ENCODE measurements at regions not wholly inside any gene's neighbourhood (a gene's known extent, or its start where the extent isn't known, plus 50 kb on each side); places are given as distances from the start of the nearest gene placed in this dataset.
"Not testable (repeated sequence)": the region's sequence is repeated elsewhere in the genome, so short reads cannot be mapped to it uniquely, and the experiment has no call there.

- peak; percentile 39 for DNase-seq
These were observed 155.4 kb upstream of the FAM241A start for GRCh38 chr4:111989817-111990216.

- peak; percentile 93 for DNase-seq
These were observed 154.1 kb upstream of the FAM241A start for GRCh38 chr4:111991163-111991562.

- peak; percentile 74 for DNase-seq
These were observed 153.5 kb upstream of the FAM241A start for GRCh38 chr4:111991797-111992196.

- DNase-seq, result peak; percentile 21
These were observed 152.7 kb upstream of the FAM241A start for GRCh38 chr4:111992351-111993168.

- DNase-seq, result no peak
These were observed 150.9 kb upstream of the FAM241A start for GRCh38 chr4:111994392-111994791.

- no peak for DNase-seq
These were observed 147.5 kb upstream of the FAM241A start for GRCh38 chr4:111997785-111998184.

- DNase-seq, result no peak
These were observed 145.5 kb upstream of the FAM241A start for GRCh38 chr4:111999801-112000200.

- DNase-seq, result peak; percentile 60
These were observed 144.2 kb upstream of the FAM241A start for GRCh38 chr4:112001041-112001440.

GRCh38 chr4:112002248-112002661 lies 143.0 kb upstream of the FAM241A start:
- DNase-seq, result no peak

- no peak for DNase-seq
These were observed 141.9 kb upstream of the FAM241A start for GRCh38 chr4:112003231-112003907.

GRCh38 chr4:112005027-112005426 lies 140.2 kb upstream of the FAM241A start:
- no peak for DNase-seq

GRCh38 chr4:112007391-112007790 lies 137.9 kb upstream of the FAM241A start:
- no peak for DNase-seq

GRCh38 chr4:112015960-112016359 lies 129.3 kb upstream of the FAM241A start:
- no peak for DNase-seq

- no peak for DNase-seq
These were observed 121.8 kb upstream of the FAM241A start for GRCh38 chr4:112023402-112023950.

- peak; percentile 66 for DNase-seq
These were observed 119.2 kb upstream of the FAM241A start for GRCh38 chr4:112026058-112026457.

GRCh38 chr4:112029771-112030171 lies 115.5 kb upstream of the FAM241A start:
- DNase-seq, result peak; percentile 24

- DNase-seq, result peak; percentile 82
These were observed 113.4 kb upstream of the FAM241A start for GRCh38 chr4:112031712-112032328.

GRCh38 chr4:112036886-112037285 lies 108.4 kb upstream of the FAM241A start:
- peak; percentile 81 for DNase-seq

- no peak for DNase-seq
These were observed 106.4 kb upstream of the FAM241A start for GRCh38 chr4:112038861-112039260.

- not testable (repeated sequence) for DNase-seq
These were observed 96.1 kb upstream of the FAM241A start for GRCh38 chr4:112049119-112049518.

- no peak for DNase-seq
These were observed 91.4 kb upstream of the FAM241A start for GRCh38 chr4:112053825-112054350.

- DNase-seq, result peak; percentile 46
These were observed 90.2 kb upstream of the FAM241A start for GRCh38 chr4:112055100-112055499.

GRCh38 chr4:112057470-112057869 lies 87.8 kb upstream of the FAM241A start:
- DNase-seq, result no peak

Data from NCI-H82 (cell line).